GM19467 (cell line): ENCODE measurements at regions not wholly inside any gene's neighbourhood (a gene's known extent, or its start where the extent isn't known, plus 50 kb on each side); places are given as distances from the start of the nearest gene placed in this dataset.

Source experiments
- ATAC-seq: cut with Tn5 transposase; IDR thresholded peaks from one replicate; pipeline ENCODE4 v1.9.1; 2021; ENCODE audit warnings: mild to moderate bottlenecking, moderate library complexity; ENCODE audit not compliant: unreplicated experiment

GRCh38 chr9:89829346-89829745 lies 224.5 kb downstream of the GADD45G start:
- no peak for ATAC-seq

- no peak for ATAC-seq
Measured at GRCh38 chr9:89835666-89836065, 230.9 kb downstream of the GADD45G start.

GRCh38 chr9:89837162-89837933 lies 232.5 kb downstream of the GADD45G start:
- no peak for ATAC-seq

- ATAC-seq: no peak
Measured at GRCh38 chr9:89837934-89838310, 233.1 kb downstream of the GADD45G start.

GRCh38 chr9:89838621-89839020 lies 233.8 kb downstream of the GADD45G start:
- no peak for ATAC-seq

- no peak for ATAC-seq
Measured at GRCh38 chr9:89839449-89839848, 234.6 kb downstream of the GADD45G start.

GRCh38 chr9:89839952-89840351 lies 235.1 kb downstream of the GADD45G start:
- ATAC-seq: no peak

- no peak for ATAC-seq
Measured at GRCh38 chr9:89841456-89841855, 236.6 kb downstream of the GADD45G start.

- no peak for ATAC-seq
Measured at GRCh38 chr9:89842267-89842768, 237.5 kb downstream of the GADD45G start.

GRCh38 chr9:89843074-89843473 lies 238.3 kb downstream of the GADD45G start:
- ATAC-seq: no peak

GRCh38 chr9:89843591-89843990 lies 238.8 kb downstream of the GADD45G start:
- no peak for ATAC-seq

- ATAC-seq: no peak
Measured at GRCh38 chr9:89844075-89844474, 239.3 kb downstream of the GADD45G start.

GRCh38 chr9:89844535-89844934 lies 239.7 kb downstream of the GADD45G start:
- no peak for ATAC-seq

GRCh38 chr9:89845321-89845720 lies 240.5 kb downstream of the GADD45G start:
- no peak for ATAC-seq

GRCh38 chr9:89845862-89846261 lies 241.1 kb downstream of the GADD45G start:
- ATAC-seq: no peak

GRCh38 chr9:89848060-89849040 lies 243.5 kb downstream of the GADD45G start:
- no peak for ATAC-seq

- no peak for ATAC-seq
Measured at GRCh38 chr9:89849096-89849495, 244.3 kb downstream of the GADD45G start.

- no peak for ATAC-seq
Measured at GRCh38 chr9:89850153-89850552, 245.3 kb downstream of the GADD45G start.

GRCh38 chr9:89850631-89851325 lies 246.0 kb downstream of the GADD45G start:
- no peak for ATAC-seq

GRCh38 chr9:89853161-89853560 lies 248.3 kb downstream of the GADD45G start:
- ATAC-seq: no peak

GRCh38 chr9:89853931-89854330 lies 249.1 kb downstream of the GADD45G start:
- ATAC-seq: no peak
